H9 (cell line): ENCODE measurements at regions not wholly inside any gene's neighbourhood (a gene's known extent, or its start where the extent isn't known, plus 50 kb on each side); places are given as distances from the start of the nearest gene placed in this dataset.

ENCODE experiments used
- DNase-seq: peaks from one replicate; pipeline ENCODE4 v3.0.0-alpha.2; 2017
- H2AFZ ChIP-seq: one replicate; pipeline ENCODE4 v1.6.1; 2013; ENCODE audit warnings: mild to moderate bottlenecking, low read length, control low read depth, moderate library complexity
- H2AK5ac ChIP-seq: 2 replicates; pipeline ENCODE4 v1.6.1; 2013; ENCODE audit warnings: low read length, control low read depth, mixed read lengths; ENCODE audit not compliant: insufficient read length
- H2BK120ac ChIP-seq: one replicate; pipeline ENCODE4 v1.6.1; 2013; ENCODE audit warnings: low read depth, mild to moderate bottlenecking, low read length, control low read depth, inconsistent platforms; ENCODE audit not compliant: poor library complexity, severe bottlenecking
- H2BK12ac ChIP-seq: 2 replicates; pipeline ENCODE4 v1.6.1; 2013; ENCODE audit warnings: low read length, control low read depth, mixed read lengths, low read depth; ENCODE audit not compliant: insufficient read length
- H2BK15ac ChIP-seq: 2 replicates; pipeline ENCODE4 v1.6.1; 2013; ENCODE audit warnings: low read depth, low read length, control low read depth
- H2BK20ac ChIP-seq: one replicate; pipeline ENCODE4 v1.6.1; 2013; ENCODE audit warnings: low read depth, mild to moderate bottlenecking, low read length, control low read depth, inconsistent platforms; ENCODE audit not compliant: poor library complexity, severe bottlenecking
- H2BK5ac ChIP-seq: 2 replicates; pipeline ENCODE4 v1.6.1; 2013; ENCODE audit warnings: low read length, control low read depth, mixed read lengths; ENCODE audit not compliant: insufficient read length
- H3K14ac ChIP-seq: 2 replicates; pipeline ENCODE4 v1.6.1; 2013; ENCODE audit warnings: low read length, control low read depth; ENCODE audit not compliant: insufficient read depth
- H3K18ac ChIP-seq: 2 replicates; pipeline ENCODE4 v1.6.1; 2013; ENCODE audit warnings: low read depth, mild to moderate bottlenecking, mixed read lengths, low read length, control low read depth; ENCODE audit not compliant: insufficient read length
- H3K23ac ChIP-seq: 2 replicates; pipeline ENCODE4 v1.6.1; 2013; ENCODE audit warnings: low read length, control low read depth, mixed read lengths, low read depth; ENCODE audit not compliant: insufficient read length
- H3K23me2 ChIP-seq: 2 replicates; pipeline ENCODE4 v1.6.1; 2013; ENCODE audit warnings: low read depth, mild to moderate bottlenecking, mixed read lengths, low read length, control low read depth; ENCODE audit not compliant: insufficient read length, poor library complexity, severe bottlenecking
- H3K27ac ChIP-seq: 2 replicates; pipeline ENCODE4 v1.5.1; 2013; ENCODE audit warnings: low read length, control low read depth, mixed read lengths, low read depth; ENCODE audit not compliant: insufficient read length
- H3K27me3 ChIP-seq: 2 replicates; pipeline ENCODE4 v1.6.1; 2013; ENCODE audit warnings: low read length, control low read depth, inconsistent platforms; ENCODE audit not compliant: insufficient read depth
- H3K4ac ChIP-seq: 2 replicates; pipeline ENCODE4 v1.6.1; 2013; ENCODE audit warnings: low read depth, mild to moderate bottlenecking, control low read depth, inconsistent platforms, low read length, moderate library complexity
- H3K4me1 ChIP-seq: 2 replicates; pipeline ENCODE4 v1.6.1; 2013; ENCODE audit warnings: low read length, control low read depth, inconsistent platforms; ENCODE audit not compliant: insufficient read depth
- H3K4me2 ChIP-seq: 2 replicates; pipeline ENCODE4 v1.6.1; 2013; ENCODE audit warnings: low read length, control low read depth, mixed read lengths; ENCODE audit not compliant: insufficient read length, insufficient read depth
- H3K56ac ChIP-seq: 2 replicates; pipeline ENCODE4 v1.6.1; 2013; ENCODE audit warnings: low read depth, mild to moderate bottlenecking, mixed read lengths, low read length, control low read depth; ENCODE audit not compliant: insufficient read length
- H3K79me1 ChIP-seq: 2 replicates; pipeline ENCODE4 v1.6.1; 2013; ENCODE audit warnings: low read depth, mild to moderate bottlenecking, moderate library complexity, low read length, control low read depth, inconsistent platforms; ENCODE audit not compliant: insufficient read depth, poor library complexity, severe bottlenecking
- H3K79me2 ChIP-seq: 2 replicates; pipeline ENCODE4 v1.6.1; 2013; ENCODE audit warnings: low read length, control low read depth, inconsistent platforms; ENCODE audit not compliant: insufficient read depth
- H3K9ac ChIP-seq: 2 replicates; pipeline ENCODE4 v1.6.1; 2013; ENCODE audit warnings: low read length, control low read depth, mixed read lengths; ENCODE audit not compliant: insufficient read length; ENCODE audit errors: extremely low read depth
- H3K9me3 ChIP-seq: one replicate; pipeline ENCODE4 v1.6.1; 2013; ENCODE audit warnings: low read depth, low read length, inconsistent platforms; ENCODE audit not compliant: control insufficient read depth
- H3T11ph ChIP-seq: one replicate; pipeline ENCODE4 v1.6.1; 2013; ENCODE audit warnings: mild to moderate bottlenecking, low read length, control low read depth, inconsistent platforms
- H4K20me1 ChIP-seq: one replicate; pipeline ENCODE4 v1.6.1; 2013; ENCODE audit not compliant: control insufficient read depth, insufficient read length, insufficient read depth
- H4K5ac ChIP-seq: 2 replicates; pipeline ENCODE4 v1.6.1; 2013; ENCODE audit warnings: low read depth, mild to moderate bottlenecking, mixed read lengths, low read length, control low read depth; ENCODE audit not compliant: insufficient read length
- H4K8ac ChIP-seq: replicated peaks from 2 replicates; pipeline ENCODE4 v1.6.1; 2013; ENCODE audit warnings: low read length, control low read depth, mixed read lengths, low read depth; ENCODE audit not compliant: insufficient read length
- H4K91ac ChIP-seq: 2 replicates; pipeline ENCODE4 v1.6.1; 2013; ENCODE audit warnings: low read depth, mild to moderate bottlenecking, moderate library complexity, mixed read lengths, low read length, control low read depth; ENCODE audit not compliant: insufficient read length
- H3K27ac Mint-ChIP-seq, 3 experiments: 2 replicates in 2 of 3; 3 replicates in 1 of 3; pipeline ENCODE4 v1.8.0; 2020 to 2021; ENCODE audit warnings: mixed read lengths in 3 of 3, mild to moderate bottlenecking in 1 of 3, moderate library complexity in 1 of 3
- H3K27me3 Mint-ChIP-seq: 2 replicates; pipeline ENCODE4 v1.8.0; 2021; ENCODE audit warnings: low read depth, mild to moderate bottlenecking, moderate library complexity, mixed read lengths
- H3K36me3 Mint-ChIP-seq, 3 experiments: 2 replicates in 2 of 3; 3 replicates in 1 of 3; pipeline ENCODE4 v1.8.0; 2020 to 2021; ENCODE audit warnings: low read depth in 3 of 3, mixed read lengths in 3 of 3; ENCODE audit not compliant: insufficient read depth in 1 of 3
- H3K4me1 Mint-ChIP-seq, 2 experiments: 2 replicates each; pipeline ENCODE4 v1.8.0; 2020; ENCODE audit warnings: mixed read lengths in 2 of 2
- H3K4me3 Mint-ChIP-seq, 2 experiments: 2 replicates in 1 of 2; 3 replicates in 1 of 2; pipeline ENCODE4 v1.8.0; 2020 to 2021; ENCODE audit warnings: mild to moderate bottlenecking in 2 of 2, mixed read lengths in 2 of 2, moderate library complexity in 1 of 2
- H3K9me3 Mint-ChIP-seq, 2 experiments: 2 replicates in 1 of 2; 3 replicates in 1 of 2; pipeline ENCODE4 v1.8.0; 2020; ENCODE audit warnings: mild to moderate bottlenecking in 2 of 2, mixed read lengths in 2 of 2, moderate library complexity in 1 of 2
- CTCF ChIP-seq: fragments of 200-600 bp; sonication (generic); conservative IDR thresholded peaks from 3 replicates; pipeline ENCODE4 v1.8.0; 2021; ENCODE audit warnings: antibody characterized with exemption, mild to moderate bottlenecking
- WGBS: extraction: QIAGEN DNeasy Blood & Tissue Kit; methylation state at CpG from one replicate; pipeline ENCODE4 v1.1.7; 2013; ENCODE audit warnings: missing lambda C conversion rate, low lambda C conversion rate, mixed read lengths; ENCODE audit not compliant: insufficient read length; ENCODE audit errors: extremely low coverage; 5-methylcytosine and 5-hydroxymethylcytosine counted together

- no CpG with 5 or more reads among the region's 5 CpGs for WGBS
- Histone ChIP-seq H4K5ac (no peak overlapping the region), H3K4me1 (0 out of 2 replicates have a peak, but pooled peaks cover 4% of the 10 kb centered on the region), H4K91ac (no peak overlapping the region), H3K23me2 (no peaks in the 10 kb centered on the region), H3T11ph (no peak overlapping the region), H4K20me1 (no peaks in the 10 kb centered on the region), H2BK15ac (no peak overlapping the region), H3K79me2 (no peaks in the 10 kb centered on the region), H3K4ac (no peak overlapping the region), H3K23ac (no peak overlapping the region), H3K14ac (no peak overlapping the region), H3K18ac (no peak overlapping the region), H3K79me1 (no peaks in the 10 kb centered on the region), H3K4me2 (no peak overlapping the region), H2BK5ac (no peak overlapping the region), H4K8ac (no peak overlapping the region), H3K27ac (no peak overlapping the region), H2AK5ac (no peak overlapping the region), H3K56ac (no peak overlapping the region), H2BK12ac (no peak overlapping the region), H3K27me3 (no peaks in the 10 kb centered on the region), H2BK120ac (no peak overlapping the region), H3K9ac (no peak overlapping the region), H2BK20ac (no peak overlapping the region), H3K9me3 (no peaks in the 10 kb centered on the region), H2AFZ (no peak overlapping the region)
- Mint-ChIP-seq H3K27ac (no peak overlapping the region), H3K27me3 (no peaks in the 10 kb centered on the region; the same call in 1 of the 2 replicates), H3K9me3 (peaks cover 20 to 34% of the 10 kb centered on the region in 2 experiments), H3K4me3 (no peak overlapping the region), H3K4me1 (peaks cover 16% of the 10 kb centered on the region in 2 experiments), H3K36me3 (peaks cover 11 to 34% (median 22%) of the 10 kb centered on the region in 3 experiments)
- DNase-seq, result no peak
- TF ChIP-seq CTCF, result no peak
These were observed 118.9 kb upstream of the UBL3 start for GRCh38 chr13:29969286-29969685.
